ENCODE measurements at regions not wholly inside any gene's neighbourhood (a gene's known extent, or its start where the extent isn't known, plus 50 kb on each side); places are given as distances from the start of the nearest gene placed in this dataset.

GRCh38 chr2:125562924-125563323, 1093.0 kb upstream of the GYPC start:
- TF ChIP-seq CTCF (conservative IDR thresholded peaks at IDR 0.05; ENCODE audit: low read depth in 2 of 2) = no peak
- no peak for TF ChIP-seq EZH2 (IDR thresholded peaks at IDR 0.05; ENCODE audit: low read depth, unreplicated experiment)
- no peak for TF ChIP-seq ZNF331 (CRISPR knock-in tag; IDR thresholded peaks at IDR 0.05; ENCODE audit: low read depth)
- TF ChIP-seq POLR2AphosphoS5 (IDR thresholded peaks at IDR 0.05; ENCODE audit: low read depth) = no peak
- no peak for TF ChIP-seq EZH2phosphoT487 (IDR thresholded peaks at IDR 0.05; ENCODE audit: unreplicated experiment)
- no peak for TF ChIP-seq CREB1 (CRISPR knock-in tag; IDR thresholded peaks at IDR 0.05; ENCODE audit: low read depth)
- no peak for TF ChIP-seq NANOG (IDR thresholded peaks at IDR 0.05; ENCODE audit: borderline replicate concordance)
- no peak for TF ChIP-seq STAT1 (IDR thresholded peaks at IDR 0.05; ENCODE audit: unreplicated experiment)
- no peak for TF ChIP-seq JUNB (IDR thresholded peaks at IDR 0.05; ENCODE audit: unreplicated experiment)
- TF ChIP-seq ZNF462 (CRISPR knock-in tag; IDR thresholded peaks at IDR 0.05) = no peak
- TF ChIP-seq ETS1 (IDR thresholded peaks at IDR 0.05) = no peak
- TF ChIP-seq REST (IDR thresholded peaks at IDR 0.05; ENCODE audit: unreplicated experiment) = no peak
- TF ChIP-seq ZNF114 (CRISPR knock-in tag; IDR thresholded peaks at IDR 0.05) = no peak
- DNase-seq (ENCODE audit: low spot score) = no peak

More at GRCh38 chr2:125562924-125563323, 1093.0 kb upstream of the GYPC start:
- Histone ChIP-seq H3K9me2 (ENCODE audit: insufficient read depth) (peaks cover 13% of the 10 kb centered on the region; the same call in 1 of the 2 replicates), H3K27ac (ENCODE audit: low read depth) (no peak overlapping the region), H3F3A (replicated peaks; ENCODE audit: low read depth) (no peaks in the 10 kb centered on the region), H3K4me2 (no peak overlapping the region), H2AFZ (no peak overlapping the region), H3K4me3 (no peak overlapping the region), H3K79me2 (replicated peaks; ENCODE audit: insufficient read depth) (no peaks in the 10 kb centered on the region), H3K36me3 (ENCODE audit: insufficient read depth) (no peaks in the 10 kb centered on the region), H3K27me3 (ENCODE audit: insufficient read depth) (no peaks in the 10 kb centered on the region), H3K4me1 (ENCODE audit: insufficient read depth) (no peaks in the 10 kb centered on the region), H4K20me1 (replicated peaks; ENCODE audit: insufficient read depth) (no peaks in the 10 kb centered on the region)
- no peaks in the 10 kb centered on the region for H3K36me3 Mint-ChIP-seq (ENCODE audit: low read depth)
- no peak overlapping the region for H3K27ac Mint-ChIP-seq
- no peak for ATAC-seq
- no peak overlapping the region for H3K4me3 Mint-ChIP-seq
- H3K9me3 Mint-ChIP-seq = no peaks in the 10 kb centered on the region; the same call in 2 of the 3 replicates
- H3K4me1 Mint-ChIP-seq = peaks cover 11% of the 10 kb centered on the region; the same call in 2 of the 3 replicates
- H3K27me3 Mint-ChIP-seq (ENCODE audit: insufficient read depth, low read depth, poor library complexity) = no peaks in the 10 kb centered on the region
